ENCODE measurements at regions not wholly inside any gene's neighbourhood (a gene's known extent, or its start where the extent isn't known, plus 50 kb on each side); places are given as distances from the start of the nearest gene placed in this dataset.

GRCh38 chr12:30169839-30170591, 386.3 kb upstream of the TMTC1 start:
- TF ChIP-seq EP300 (IDR thresholded peaks at IDR 0.05) (no peak), CTCF (IDR thresholded peaks at IDR 0.05) (no peak), POLR2A (IDR thresholded peaks at IDR 0.05) (no peak)

Measured in ovary (tissue), 3 donors.